Osteoblast (primary cell): ENCODE measurements at regions not wholly inside any gene's neighbourhood (a gene's known extent, or its start where the extent isn't known, plus 50 kb on each side); places are given as distances from the start of the nearest gene placed in this dataset.
"Not testable (repeated sequence)": the region's sequence is repeated elsewhere in the genome, so short reads cannot be mapped to it uniquely, and the experiment has no call there.

Source experiments
- DNase-seq: peaks from one replicate; pipeline ENCODE4 v3.0.0; 2011; ENCODE audit warnings: low spot score, mixed read lengths; ENCODE audit not compliant: insufficient read length; ENCODE audit errors: missing footprints
- H2AFZ ChIP-seq: 2 replicates; pipeline ENCODE4 v1.6.0; 2011; ENCODE audit warnings: mild to moderate bottlenecking, low read length
- H3K27ac ChIP-seq: 2 replicates; pipeline ENCODE4 v1.5.1; 2011; ENCODE audit warnings: mild to moderate bottlenecking, low read depth, low read length, moderate library complexity
- H3K27me3 ChIP-seq: 2 replicates; pipeline ENCODE4 v1.6.0; 2012; ENCODE audit warnings: mild to moderate bottlenecking, control low read depth, inconsistent platforms, low read length, moderate library complexity; ENCODE audit not compliant: insufficient read depth
- H3K36me3 ChIP-seq: 2 replicates; pipeline ENCODE4 v1.5.1; 2011; ENCODE audit warnings: mild to moderate bottlenecking, low read length, control low read depth, moderate library complexity; ENCODE audit not compliant: insufficient read depth
- H3K4me1 ChIP-seq: 2 replicates; pipeline ENCODE4 v1.5.1; 2011; ENCODE audit warnings: mild to moderate bottlenecking, low read length, control low read depth, moderate library complexity; ENCODE audit not compliant: insufficient read depth
- H3K4me2 ChIP-seq: 2 replicates; pipeline ENCODE4 v1.6.0; 2011; ENCODE audit warnings: mild to moderate bottlenecking, low read length; ENCODE audit not compliant: insufficient read depth
- H3K4me3 ChIP-seq: fragments of 200-600 bp; sonication (generic); 3 replicates; pipeline ENCODE4 v1.5.1; 2012; ENCODE audit warnings: mild to moderate bottlenecking, low read length, inconsistent platforms; ENCODE audit not compliant: insufficient read depth
- H3K79me2 ChIP-seq: 2 replicates; pipeline ENCODE4 v1.6.0; 2012; ENCODE audit warnings: mild to moderate bottlenecking, low read length, control low read depth, inconsistent platforms; ENCODE audit not compliant: insufficient read depth
- H3K9me3 ChIP-seq: 2 replicates; pipeline ENCODE4 v1.5.1; 2011; ENCODE audit warnings: low read depth, low read length, control low read depth
- H4K20me1 ChIP-seq: 2 replicates; pipeline ENCODE4 v1.6.0; 2012; ENCODE audit warnings: mild to moderate bottlenecking, low read length, control low read depth; ENCODE audit not compliant: insufficient read depth
- TF ChIP-seq, protein P1 (sequence below): IDR thresholded peaks from 2 replicates; pipeline ENCODE4 v1.5.1; 2011; ENCODE audit warnings: mild to moderate bottlenecking, low read depth, low read length, moderate library complexity; ENCODE audit errors: extremely low read depth

- H2AFZ ChIP-seq, result no peak overlapping the region
- no peak overlapping the region for H3K4me2 ChIP-seq
- no peaks in the 10 kb centered on the region for H4K20me1 ChIP-seq
- no peak overlapping the region for H3K4me3 ChIP-seq
- no peaks in the 10 kb centered on the region for H3K9me3 ChIP-seq
- no peak for DNase-seq
- H3K27ac ChIP-seq, result no peak overlapping the region
- H3K4me1 ChIP-seq, result no peaks in the 10 kb centered on the region
- TF ChIP-seq, protein P1, sequence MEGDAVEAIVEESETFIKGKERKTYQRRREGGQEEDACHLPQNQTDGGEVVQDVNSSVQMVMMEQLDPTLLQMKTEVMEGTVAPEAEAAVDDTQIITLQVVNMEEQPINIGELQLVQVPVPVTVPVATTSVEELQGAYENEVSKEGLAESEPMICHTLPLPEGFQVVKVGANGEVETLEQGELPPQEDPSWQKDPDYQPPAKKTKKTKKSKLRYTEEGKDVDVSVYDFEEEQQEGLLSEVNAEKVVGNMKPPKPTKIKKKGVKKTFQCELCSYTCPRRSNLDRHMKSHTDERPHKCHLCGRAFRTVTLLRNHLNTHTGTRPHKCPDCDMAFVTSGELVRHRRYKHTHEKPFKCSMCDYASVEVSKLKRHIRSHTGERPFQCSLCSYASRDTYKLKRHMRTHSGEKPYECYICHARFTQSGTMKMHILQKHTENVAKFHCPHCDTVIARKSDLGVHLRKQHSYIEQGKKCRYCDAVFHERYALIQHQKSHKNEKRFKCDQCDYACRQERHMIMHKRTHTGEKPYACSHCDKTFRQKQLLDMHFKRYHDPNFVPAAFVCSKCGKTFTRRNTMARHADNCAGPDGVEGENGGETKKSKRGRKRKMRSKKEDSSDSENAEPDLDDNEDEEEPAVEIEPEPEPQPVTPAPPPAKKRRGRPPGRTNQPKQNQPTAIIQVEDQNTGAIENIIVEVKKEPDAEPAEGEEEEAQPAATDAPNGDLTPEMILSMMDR, result no peak
- H3K36me3 ChIP-seq, result no peaks in the 10 kb centered on the region
- H3K79me2 ChIP-seq, result no peaks in the 10 kb centered on the region
- no peaks in the 10 kb centered on the region for H3K27me3 ChIP-seq
Observed at GRCh38 chr4:72842323-72842722, 227.2 kb downstream of the COX18 start.

DNA sequence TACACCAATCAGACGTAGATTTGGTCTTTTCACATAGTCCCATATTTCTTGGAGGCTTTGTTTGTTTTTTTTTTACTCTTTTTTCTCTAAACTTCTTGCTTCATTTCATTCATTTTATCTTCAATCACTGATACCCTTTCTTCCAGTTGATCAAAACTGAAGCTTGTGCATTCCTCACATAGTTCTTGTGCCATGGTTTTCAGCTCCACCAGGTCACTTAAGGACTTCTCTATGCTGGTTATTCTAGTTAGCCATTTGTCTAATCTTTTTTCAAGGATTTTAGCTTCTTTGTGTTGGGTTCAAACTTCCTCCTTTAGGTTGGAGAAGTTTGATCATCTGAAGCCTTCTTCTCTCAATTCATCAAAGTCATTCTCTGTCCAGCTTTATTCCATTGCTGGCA, 229.3 kb downstream of the COX18 start:
- DNase-seq, H3K27ac ChIP-seq, H3K36me3 ChIP-seq, H4K20me1 ChIP-seq, H3K4me1 ChIP-seq, H3K4me3 ChIP-seq, H3K27me3 ChIP-seq, H3K9me3 ChIP-seq, H2AFZ ChIP-seq, H3K79me2 ChIP-seq, H3K4me2 ChIP-seq: not testable (repeated sequence)

DNA sequence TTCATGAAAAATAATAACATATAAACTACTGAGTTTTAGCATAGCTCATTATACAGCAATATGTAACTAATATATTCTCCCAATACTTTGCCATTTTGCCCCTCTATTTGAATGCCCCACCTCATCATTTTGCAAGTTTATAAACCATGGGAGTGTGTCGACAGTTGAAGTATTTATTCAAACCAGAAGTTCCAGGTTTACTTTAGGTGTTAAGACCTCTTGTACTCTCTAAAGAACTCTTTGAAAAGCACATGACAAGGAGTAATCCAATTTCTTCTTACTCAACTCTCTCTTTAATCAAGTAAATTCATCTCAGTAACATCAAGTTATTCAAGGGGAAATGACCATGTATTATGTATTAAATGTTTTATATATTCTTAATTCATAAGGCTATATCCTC, 240.7 kb downstream of the COX18 start:
- Histone ChIP-seq H2AFZ (no peak overlapping the region), H3K4me3 (no peak overlapping the region), H3K79me2 (no peaks in the 10 kb centered on the region), H3K4me2 (no peak overlapping the region), H3K27ac (no peak overlapping the region), H3K36me3 (no peaks in the 10 kb centered on the region), H4K20me1 (no peaks in the 10 kb centered on the region), H3K9me3 (no peaks in the 10 kb centered on the region), H3K4me1 (no peaks in the 10 kb centered on the region), H3K27me3 (no peaks in the 10 kb centered on the region)
- TF ChIP-seq, protein P1, result no peak
- DNase-seq, result no peak

DNA sequence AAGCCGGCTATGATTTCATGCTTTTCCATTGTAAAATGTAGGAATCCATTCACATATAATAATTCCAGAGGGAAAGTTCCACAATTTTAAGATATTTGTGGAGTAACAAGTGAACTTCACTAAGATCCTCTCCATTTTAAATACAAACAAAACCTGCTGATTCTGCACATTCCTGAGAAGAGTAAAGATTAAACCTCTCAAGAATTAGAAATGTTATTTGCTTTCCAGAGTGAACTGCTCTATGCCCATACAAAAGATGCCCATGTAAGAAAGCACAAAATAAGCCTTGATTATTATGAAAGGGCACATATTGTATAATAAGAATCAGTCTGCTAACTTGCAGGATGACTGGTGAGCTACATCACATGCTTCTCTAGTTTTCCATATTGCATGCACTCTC, 241.5 kb downstream of the COX18 start:
- Histone ChIP-seq H2AFZ (no peak overlapping the region), H3K79me2 (no peaks in the 10 kb centered on the region), H3K9me3 (no peaks in the 10 kb centered on the region), H3K4me3 (no peak overlapping the region), H4K20me1 (no peaks in the 10 kb centered on the region), H3K27ac (no peak overlapping the region), H3K4me2 (no peak overlapping the region), H3K36me3 (no peaks in the 10 kb centered on the region), H3K4me1 (no peaks in the 10 kb centered on the region), H3K27me3 (no peaks in the 10 kb centered on the region)
- TF ChIP-seq, protein P1, result no peak
- no peak for DNase-seq

DNA sequence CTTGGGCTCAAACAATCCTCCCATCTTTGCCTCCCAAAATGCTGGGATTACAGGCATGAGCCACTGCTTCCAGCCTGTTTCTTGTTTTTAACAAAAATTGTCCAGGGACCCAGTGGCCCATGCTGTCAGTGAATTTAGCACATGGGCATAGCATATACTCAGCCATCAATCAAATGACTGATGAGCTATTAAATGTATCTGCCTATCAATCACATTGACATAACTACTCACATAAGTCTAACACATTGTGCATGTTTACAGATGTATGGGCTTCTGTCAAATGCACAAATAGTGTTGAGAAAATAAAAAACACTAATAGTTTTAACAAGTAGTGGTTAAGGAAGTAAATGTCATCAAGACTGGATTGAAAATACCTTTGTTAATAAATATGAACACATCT, 249.4 kb downstream of the COX18 start:
- Histone ChIP-seq H4K20me1 (no peaks in the 10 kb centered on the region), H3K4me2 (no peak overlapping the region), H3K79me2 (no peaks in the 10 kb centered on the region), H2AFZ (no peak overlapping the region), H3K4me1 (peaks cover 26% of the 10 kb centered on the region), H3K36me3 (no peaks in the 10 kb centered on the region), H3K27me3 (no peaks in the 10 kb centered on the region), H3K4me3 (no peak overlapping the region), H3K27ac (no peak overlapping the region), H3K9me3 (no peaks in the 10 kb centered on the region)
- TF ChIP-seq, protein P1, result no peak
- DNase-seq, result no peak
